Urinary bladder (tissue), 3 donors: ENCODE measurements at regions not wholly inside any gene's neighbourhood (a gene's known extent, or its start where the extent isn't known, plus 50 kb on each side); places are given as distances from the start of the nearest gene placed in this dataset.
"Not testable (repeated sequence)": the region's sequence is repeated elsewhere in the genome, so short reads cannot be mapped to it uniquely, and the experiment has no call there.

ENCODE experiments used
- DNase-seq: peaks from one replicate; pipeline ENCODE4 v3.0.0-alpha.2; 2015; ENCODE audit errors: extremely low spot score
- H3K27ac ChIP-seq: one replicate; pipeline ENCODE4 v1.5.1; 2013; ENCODE audit warnings: low read depth, mild to moderate bottlenecking, moderate library complexity
- H3K36me3 ChIP-seq: one replicate; pipeline ENCODE4 v1.6.1; 2013; ENCODE audit warnings: mild to moderate bottlenecking, moderate library complexity; ENCODE audit not compliant: insufficient read depth
- H3K4me1 ChIP-seq: one replicate; pipeline ENCODE4 v1.6.1; 2013; ENCODE audit warnings: mild to moderate bottlenecking, moderate library complexity; ENCODE audit not compliant: insufficient read depth
- H3K4me3 ChIP-seq: one replicate; pipeline ENCODE4 v1.5.1; 2013; ENCODE audit warnings: low read depth, low read length
- WGBS: extraction: QIAGEN DNeasy Blood & Tissue Kit; methylation state at CpG from one replicate; pipeline ENCODE4 v1.1.7; 2013; 5-methylcytosine and 5-hydroxymethylcytosine counted together
- donor health status: healthy with polysubstance abuse.
- donor health status: healthy.

GRCh38 chrX:69063486-69063885 is 101.8 kb downstream of the PJA1 start:
- Histone ChIP-seq H3K36me3 (no peaks in the 10 kb centered on the region), H3K4me3 (no peak overlapping the region), H3K4me1 (no peaks in the 10 kb centered on the region), H3K27ac (no peak overlapping the region)
- DNase-seq, result no peak
- 95% methylated on average over 4 of the region's 4 CpGs for WGBS

- H3K4me3 ChIP-seq, result no peak overlapping the region
- no peak overlapping the region for H3K27ac ChIP-seq
- no peaks in the 10 kb centered on the region for H3K36me3 ChIP-seq
- WGBS, result 91% methylated on average over 4 of the region's 4 CpGs
- no peak for DNase-seq
- H3K4me1 ChIP-seq, result no peaks in the 10 kb centered on the region
Observed at GRCh38 chrX:69062493-69062892, 102.8 kb downstream of the PJA1 start.

- H3K4me1 ChIP-seq, result no peaks in the 10 kb centered on the region
- no peaks in the 10 kb centered on the region for H3K36me3 ChIP-seq
- DNase-seq, result no peak
- H3K27ac ChIP-seq, result no peak overlapping the region
- no peak overlapping the region for H3K4me3 ChIP-seq
- WGBS, result 62% methylated on average over 6 of the region's 6 CpGs
Observed at GRCh38 chrX:69060631-69061408, 104.4 kb downstream of the PJA1 start.

- no peak overlapping the region for H3K4me3 ChIP-seq
- H3K27ac ChIP-seq, result no peak overlapping the region
- 97% methylated on average over 3 of the region's 3 CpGs for WGBS
- no peaks in the 10 kb centered on the region for H3K4me1 ChIP-seq
- DNase-seq, result no peak
- no peaks in the 10 kb centered on the region for H3K36me3 ChIP-seq
Observed at GRCh38 chrX:69055193-69055592, 110.1 kb downstream of the PJA1 start.

- DNase-seq, H3K36me3 ChIP-seq, H3K27ac ChIP-seq, H3K4me1 ChIP-seq, H3K4me3 ChIP-seq: not testable (repeated sequence)
- 89% methylated on average over 3 of the region's 3 CpGs for WGBS
Observed at GRCh38 chrX:69054497-69054896, 110.8 kb downstream of the PJA1 start.

- WGBS, result 88% methylated on average over 3 of the region's 3 CpGs
- H3K4me3 ChIP-seq, result no peak overlapping the region
- H3K36me3 ChIP-seq, result no peaks in the 10 kb centered on the region
- no peak for DNase-seq
- no peak overlapping the region for H3K27ac ChIP-seq
- no peaks in the 10 kb centered on the region for H3K4me1 ChIP-seq
Observed at GRCh38 chrX:69051901-69052300, 113.4 kb downstream of the PJA1 start.

GRCh38 chrX:69050051-69050765 is 115.0 kb downstream of the PJA1 start:
- Histone ChIP-seq H3K27ac (no peak overlapping the region), H3K4me3 (no peak overlapping the region), H3K4me1 (no peaks in the 10 kb centered on the region), H3K36me3 (no peaks in the 10 kb centered on the region)
- WGBS, result 98% methylated on average over 4 of the region's 4 CpGs
- DNase-seq, result no peak

GRCh38 chrX:69046996-69047490 is 118.2 kb downstream of the PJA1 start:
- WGBS, result 92% methylated on average over 1 of the region's 1 CpG
- Histone ChIP-seq H3K36me3 (no peaks in the 10 kb centered on the region), H3K4me1 (no peaks in the 10 kb centered on the region), H3K27ac (no peak overlapping the region), H3K4me3 (no peak overlapping the region)
- no peak for DNase-seq

GRCh38 chrX:69045616-69046345 is 119.5 kb downstream of the PJA1 start:
- no peak overlapping the region for H3K4me3 ChIP-seq
- H3K36me3 ChIP-seq, result no peaks in the 10 kb centered on the region
- WGBS, result 97% methylated on average over 2 of the region's 2 CpGs
- no peak overlapping the region for H3K27ac ChIP-seq
- no peak for DNase-seq
- H3K4me1 ChIP-seq, result no peaks in the 10 kb centered on the region

GRCh38 chrX:69038816-69039215 is 126.4 kb downstream of the PJA1 start:
- DNase-seq, result no peak
- no peak overlapping the region for H3K4me3 ChIP-seq
- H3K27ac ChIP-seq, result no peak overlapping the region
- H3K4me1 ChIP-seq, result no peaks in the 10 kb centered on the region
- no peaks in the 10 kb centered on the region for H3K36me3 ChIP-seq
- 78% methylated on average over 1 of the region's 1 CpG for WGBS

- 97% methylated on average over 6 of the region's 6 CpGs for WGBS
- Histone ChIP-seq H3K4me1 (no peaks in the 10 kb centered on the region), H3K27ac (no peak overlapping the region), H3K4me3 (no peak overlapping the region), H3K36me3 (no peaks in the 10 kb centered on the region)
- no peak for DNase-seq
Observed at GRCh38 chrX:69038188-69038587, 127.1 kb downstream of the PJA1 start.

GRCh38 chrX:69037786-69038185 is 127.5 kb downstream of the PJA1 start:
- WGBS, result 100% methylated on average over 3 of the region's 3 CpGs
- DNase-seq, result no peak
- Histone ChIP-seq H3K27ac (no peak overlapping the region), H3K36me3 (no peaks in the 10 kb centered on the region), H3K4me3 (no peak overlapping the region), H3K4me1 (no peaks in the 10 kb centered on the region)

GRCh38 chrX:69036674-69037573 is 128.3 kb downstream of the PJA1 start:
- no peaks in the 10 kb centered on the region for H3K4me1 ChIP-seq
- H3K27ac ChIP-seq, result no peak overlapping the region
- 81% methylated on average over 14 of the region's 14 CpGs for WGBS
- no peaks in the 10 kb centered on the region for H3K36me3 ChIP-seq
- H3K4me3 ChIP-seq, result no peak overlapping the region
- no peak for DNase-seq
